ENCODE measurements at regions not wholly inside any gene's neighbourhood (a gene's known extent, or its start where the extent isn't known, plus 50 kb on each side); places are given as distances from the start of the nearest gene placed in this dataset.
"Not testable (repeated sequence)": the region's sequence is repeated elsewhere in the genome, so short reads cannot be mapped to it uniquely, and the experiment has no call there.

DNA sequence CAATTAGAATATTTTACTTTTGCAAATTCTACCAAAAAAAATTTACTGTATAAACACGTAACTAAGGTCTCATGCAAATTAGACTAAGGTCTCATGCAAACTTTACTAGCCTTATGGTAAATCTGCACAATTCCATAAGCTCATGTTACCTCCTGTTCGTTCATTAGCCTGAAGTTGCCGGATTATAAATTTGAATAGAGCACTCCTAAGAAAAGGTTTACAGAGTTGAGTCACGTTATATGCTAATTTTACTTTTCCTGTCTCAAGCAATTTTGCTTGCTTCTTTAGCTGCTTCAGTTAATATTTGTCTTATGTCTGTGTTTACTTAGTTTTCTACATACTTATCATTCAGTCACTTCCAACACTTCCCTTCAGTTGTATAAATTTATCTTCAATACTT, 1434.0 kb upstream of the EYS start:
- no peak for DNase-seq

DNA sequence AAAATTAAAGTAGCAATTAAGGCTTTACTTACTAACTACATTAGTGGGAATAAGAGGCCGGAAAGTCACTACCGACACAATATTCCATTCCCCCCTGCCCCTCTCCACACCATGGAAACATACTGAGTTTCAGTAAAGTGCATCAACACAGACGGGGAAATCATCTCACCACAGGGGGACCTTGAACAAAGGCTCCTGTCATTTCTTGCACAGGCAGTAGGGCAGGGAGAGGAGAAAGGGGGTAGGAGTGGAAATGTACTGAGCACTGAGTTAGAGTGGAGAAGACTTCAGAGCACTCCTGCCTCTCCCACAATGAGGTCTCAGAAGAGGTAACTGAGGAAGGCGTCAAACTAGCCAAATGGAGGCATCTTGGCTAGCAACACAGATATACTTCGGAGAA, 1426.9 kb upstream of the EYS start:
- DNase-seq = no peak

DNA sequence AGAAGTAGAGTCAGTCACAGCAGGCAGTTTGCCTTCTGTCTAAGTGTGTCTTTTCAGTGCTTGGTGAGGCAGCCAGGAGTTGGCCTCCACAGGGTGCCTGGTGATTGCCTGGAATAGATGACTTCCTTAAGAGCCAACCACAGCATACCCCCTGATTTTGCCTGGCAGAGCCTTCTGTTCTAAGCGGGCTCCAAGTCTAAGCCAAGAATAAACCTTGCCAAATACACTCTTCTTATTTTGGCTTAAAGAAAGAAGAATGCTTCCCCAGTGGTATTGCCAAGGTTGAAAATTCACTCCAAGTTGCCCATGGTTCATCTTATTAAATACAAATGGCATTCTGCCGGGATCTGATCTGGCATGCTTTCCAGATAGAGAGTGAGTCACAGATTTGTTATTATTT, 1424.8 kb upstream of the EYS start:
- no peak for DNase-seq

DNA sequence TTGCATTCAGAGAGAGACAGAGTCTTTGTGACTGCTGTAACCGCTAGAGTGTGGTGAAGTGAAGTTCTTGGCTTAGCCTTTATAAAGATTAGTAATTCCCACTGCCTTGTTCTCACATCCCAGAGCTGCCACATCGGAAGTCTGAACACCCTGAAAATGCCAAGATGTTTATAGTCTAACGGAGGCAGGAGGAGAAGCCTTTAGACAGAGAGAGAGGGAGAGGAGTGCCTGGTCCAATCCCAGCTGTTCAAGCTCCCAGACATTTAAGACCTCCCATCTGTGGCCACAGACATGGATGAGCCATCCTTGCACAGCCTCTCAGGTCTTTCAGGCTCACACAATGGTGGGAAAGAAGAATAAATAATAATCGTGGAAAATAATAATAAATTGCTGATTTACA, 1422.8 kb upstream of the EYS start:
- DNase-seq = no peak

DNA sequence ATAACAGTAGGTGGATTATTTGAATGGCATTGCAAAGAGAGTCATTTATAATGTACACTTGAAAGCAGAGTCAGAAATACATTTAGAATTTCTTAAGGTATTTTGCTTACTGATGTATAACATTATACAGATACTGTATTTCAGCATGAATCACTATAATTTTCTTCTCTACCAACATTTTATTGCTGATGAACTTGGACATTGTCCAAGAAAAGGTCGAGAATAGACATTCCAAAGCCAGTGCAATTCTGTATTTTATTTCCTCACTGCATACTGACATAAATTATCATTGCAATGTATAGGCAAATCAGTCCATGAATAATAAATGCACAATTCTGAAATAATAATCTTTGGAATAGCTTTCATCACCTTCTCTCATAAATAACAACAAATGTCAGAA, 1420.0 kb upstream of the EYS start:
- DNase-seq = no peak

DNA sequence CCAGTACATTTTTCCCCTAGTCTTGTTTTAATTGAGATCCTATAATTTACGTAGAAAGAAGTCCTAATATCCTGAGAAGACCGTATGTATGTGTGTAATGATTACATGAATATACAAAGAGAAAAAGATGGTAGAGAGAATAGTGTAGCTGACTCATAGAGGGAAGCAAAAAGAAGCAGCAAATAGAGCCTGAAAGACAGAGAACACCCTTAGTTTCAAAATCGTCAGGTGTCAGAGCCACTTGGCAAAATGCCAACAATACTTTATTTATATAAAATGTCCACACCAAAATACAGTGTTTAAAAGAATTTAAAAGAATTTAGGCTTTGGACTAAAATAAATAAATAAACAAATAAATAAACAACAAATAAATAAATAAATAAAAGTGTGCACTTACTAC, 1414.1 kb upstream of the EYS start:
- DNase-seq = no peak

DNA sequence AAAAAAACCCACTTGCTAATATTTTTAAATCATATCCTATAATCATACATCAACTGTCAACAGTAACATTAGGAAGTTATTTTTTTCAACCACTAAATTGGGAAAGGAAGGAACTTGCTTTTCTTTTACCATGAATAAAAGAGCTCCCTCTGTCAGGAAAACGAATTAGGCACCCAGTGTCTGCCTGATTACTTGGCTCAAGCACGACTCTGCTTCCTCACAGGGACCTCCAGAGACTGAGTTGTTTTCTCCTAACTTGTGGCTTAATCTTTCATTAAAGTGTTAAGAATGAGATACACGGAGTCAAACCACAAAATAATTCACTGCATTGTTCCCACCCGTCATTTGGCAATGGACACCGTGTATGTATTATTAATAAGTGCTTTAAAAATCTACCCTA, 1405.1 kb upstream of the EYS start:
- no peak for DNase-seq

DNA sequence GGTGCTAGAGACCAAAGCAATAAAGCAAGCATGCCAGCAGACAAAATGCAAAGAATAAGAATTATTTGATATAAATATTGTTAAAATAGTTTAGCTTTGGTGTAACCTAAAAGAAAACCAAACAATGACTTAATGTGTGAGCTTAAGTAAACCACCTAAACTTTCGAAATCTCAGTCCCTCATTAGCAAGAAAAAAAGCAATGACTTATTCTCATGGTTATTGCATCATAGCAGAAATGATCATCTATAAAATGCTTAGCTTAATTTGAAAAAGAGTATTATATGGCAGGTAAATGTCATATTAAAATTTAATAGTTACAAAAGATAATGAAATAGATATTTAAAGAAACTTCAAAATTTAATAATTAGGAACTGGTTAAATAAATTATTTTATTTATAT, 1395.7 kb upstream of the EYS start:
- DNase-seq = no peak

DNA sequence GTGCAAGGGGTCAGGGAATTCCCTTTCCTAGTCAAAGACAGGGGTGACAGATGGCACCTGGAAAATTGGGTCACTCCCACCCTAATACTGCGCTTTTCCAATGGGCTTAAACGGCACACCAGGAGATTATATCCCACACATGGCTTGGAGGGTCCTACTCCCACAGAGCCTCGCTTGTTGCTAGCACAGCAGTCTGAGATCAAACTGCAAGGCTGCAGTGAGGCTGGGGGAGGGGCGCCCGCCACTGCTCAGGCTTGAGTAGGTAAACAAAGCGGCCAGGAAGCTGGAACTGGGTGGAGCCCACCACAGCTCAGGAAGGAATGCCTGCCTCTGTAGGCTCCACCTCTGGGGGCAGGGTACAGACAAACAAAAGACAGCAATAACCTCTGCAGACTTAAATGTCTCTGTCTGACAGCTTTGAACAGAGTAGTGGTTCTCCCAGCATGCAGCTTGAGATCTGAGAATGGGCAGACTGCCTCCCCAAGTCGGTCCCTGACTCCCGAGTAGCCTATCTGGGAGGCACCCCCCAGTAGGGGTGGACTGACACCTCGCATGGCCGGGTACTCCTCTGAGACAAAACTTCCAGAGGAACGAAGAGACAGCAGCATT, 1388.7 kb upstream of the EYS start:
- not testable (repeated sequence) for DNase-seq

DNA sequence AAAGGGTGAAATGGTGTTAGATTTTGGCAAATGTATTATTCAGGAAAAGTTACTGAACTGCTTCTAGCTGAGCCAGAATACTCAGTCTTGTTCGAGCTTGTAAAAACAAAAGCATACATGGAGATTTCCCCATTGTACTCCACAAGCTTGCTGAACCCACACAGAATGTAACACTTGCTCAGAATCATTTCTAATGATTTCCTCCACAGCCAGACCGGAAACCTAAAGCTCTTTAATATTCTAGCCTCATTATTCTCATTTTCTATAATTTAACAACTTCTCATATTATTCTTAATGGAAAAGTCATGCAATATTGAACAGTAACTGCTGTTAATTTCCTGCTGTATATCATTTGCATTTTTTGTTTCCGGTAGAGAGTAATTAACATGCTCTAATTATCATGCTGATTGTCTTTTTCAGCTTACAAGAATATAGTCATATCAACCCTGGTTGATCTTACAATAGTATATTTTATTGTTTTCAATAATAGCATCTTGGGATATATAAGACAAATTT, 1387.5 kb upstream of the EYS start:
- DNase-seq = no peak

DNA sequence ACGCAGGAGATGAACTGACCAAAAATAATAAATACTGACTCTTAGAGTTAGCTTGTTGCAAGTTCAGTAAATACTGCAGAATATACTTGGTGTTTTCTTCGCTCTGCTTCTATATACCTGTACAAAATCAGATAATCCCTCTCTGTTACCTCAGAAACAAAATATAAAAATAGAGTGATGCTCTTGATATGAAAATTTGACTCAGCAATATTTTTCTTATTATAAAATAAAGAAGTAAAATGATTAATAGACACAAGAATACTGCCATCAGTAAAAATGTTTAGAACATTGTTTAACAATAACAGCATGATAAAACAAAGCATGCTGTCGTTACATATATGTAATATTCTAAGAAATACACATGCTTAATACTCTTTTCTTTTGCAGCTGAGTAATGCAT, 1366.9 kb upstream of the EYS start:
- DNase-seq = no peak

DNA sequence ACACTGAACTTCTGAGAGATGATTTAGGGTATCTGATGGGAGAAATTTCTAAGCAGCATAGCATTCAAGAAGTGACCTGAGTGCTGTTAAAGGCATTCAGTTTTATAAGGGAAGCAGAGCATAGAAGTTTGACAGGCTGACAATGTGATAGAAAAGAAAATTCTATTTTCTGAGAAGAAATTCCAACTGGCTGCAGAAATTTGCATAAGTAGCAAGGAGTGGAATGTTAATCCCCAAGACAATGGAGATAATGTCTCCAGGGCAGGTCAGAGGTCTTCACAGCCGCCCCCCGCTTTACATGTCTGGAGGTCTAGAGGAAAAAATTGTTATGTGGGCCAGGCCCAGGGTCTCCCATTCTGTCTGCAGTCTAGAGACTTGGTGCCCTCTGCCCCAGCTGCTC, 1361.8 kb upstream of the EYS start:
- no peak for DNase-seq

DNA sequence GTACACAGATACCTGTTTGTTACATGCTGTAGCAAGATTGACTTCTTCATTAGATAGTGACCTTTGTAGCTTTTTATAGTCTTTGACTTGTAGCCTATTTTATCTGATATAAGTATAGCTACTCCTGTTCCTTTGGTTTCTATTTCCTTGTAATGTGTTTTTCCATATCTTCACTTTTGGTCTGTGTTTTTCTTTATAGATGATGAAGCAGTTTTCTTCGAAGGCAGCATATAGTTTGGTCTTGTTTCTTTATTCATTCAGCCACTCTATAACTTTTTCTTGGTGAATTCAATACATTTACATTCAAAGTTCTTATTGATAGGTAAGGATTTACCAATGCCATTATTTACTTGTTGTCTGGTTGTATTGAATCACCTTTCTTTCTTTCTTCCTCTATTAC, 1357.3 kb upstream of the EYS start:
- no peak for DNase-seq

DNA sequence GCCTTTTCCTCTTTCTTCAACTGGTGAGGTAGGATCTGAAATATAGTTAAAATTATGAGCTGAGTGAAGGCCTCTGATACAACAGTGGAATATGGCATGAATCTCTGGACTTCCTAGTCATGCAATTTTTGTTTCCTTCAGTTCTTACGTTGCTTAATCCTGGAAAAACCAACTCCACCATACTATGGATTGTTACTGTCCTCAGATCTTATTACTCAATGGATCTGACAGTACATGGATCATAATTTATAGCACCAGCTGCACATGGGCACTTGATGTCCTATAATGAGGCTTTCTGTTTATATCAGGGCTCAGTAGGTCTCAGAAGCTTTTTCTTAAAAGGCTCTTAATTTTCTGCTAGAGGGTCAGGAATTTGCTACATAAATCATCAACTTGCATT, 1341.0 kb upstream of the EYS start:
- no peak for DNase-seq

DNA sequence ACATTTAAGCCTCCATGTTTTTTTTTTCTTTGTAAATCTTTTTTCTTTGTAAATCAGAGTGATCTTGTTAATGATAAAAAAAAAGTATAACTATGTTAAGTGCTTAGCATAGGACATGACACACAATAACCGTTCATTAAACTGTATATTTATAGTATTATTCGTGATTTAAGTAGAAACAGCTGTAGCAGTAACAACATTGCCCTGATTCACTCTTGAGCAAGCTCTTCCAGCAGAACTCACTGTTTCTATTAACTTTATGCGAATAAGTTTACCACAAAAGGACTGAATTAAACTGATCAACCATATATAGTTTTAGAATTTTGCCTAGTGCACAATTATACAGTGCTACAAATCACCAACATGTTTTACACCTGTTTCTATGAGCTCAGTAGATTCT, 1338.0 kb upstream of the EYS start:
- DNase-seq = no peak

DNA sequence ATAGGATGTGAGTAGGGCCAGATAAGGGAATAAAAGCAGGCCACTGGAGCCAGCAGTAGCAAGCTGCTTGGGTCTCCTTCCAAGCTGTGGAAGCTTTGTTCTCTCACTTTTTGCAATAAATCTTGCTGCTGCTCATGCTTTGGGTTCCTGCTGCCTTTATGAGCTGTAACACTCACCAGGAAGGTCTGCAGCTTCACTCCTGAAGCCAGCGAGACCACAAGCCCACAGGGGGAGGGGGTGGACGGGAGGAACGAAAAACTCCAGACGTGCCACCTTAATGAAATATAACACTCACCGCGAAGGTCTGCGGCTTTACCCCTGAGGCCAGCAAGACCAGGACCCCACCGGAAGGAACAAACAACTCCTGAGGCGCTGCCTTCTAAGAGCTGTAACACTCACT, 1324.4 kb upstream of the EYS start:
- DNase-seq = no peak

DNA sequence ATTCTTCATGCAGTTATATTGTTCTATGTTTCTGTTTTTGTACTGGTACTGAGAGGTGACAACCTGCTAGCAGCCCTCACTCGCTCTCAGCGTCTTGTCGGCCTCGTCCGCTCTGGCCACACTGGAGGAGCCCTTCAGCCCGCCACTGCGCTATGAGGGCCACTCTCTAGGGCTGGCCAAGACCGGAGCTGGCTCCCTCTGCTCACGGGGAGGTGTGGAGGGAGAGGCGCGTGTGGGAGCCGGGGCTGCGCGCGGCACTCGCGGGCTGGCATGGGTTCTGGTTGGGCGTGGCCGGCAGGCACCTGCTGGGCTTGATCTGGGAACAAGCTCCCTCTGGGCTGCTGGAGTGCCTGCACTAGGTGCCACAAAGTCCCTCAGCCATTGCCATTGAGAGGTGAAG, 1323.8 kb upstream of the EYS start:
- DNase-seq = no peak

DNA sequence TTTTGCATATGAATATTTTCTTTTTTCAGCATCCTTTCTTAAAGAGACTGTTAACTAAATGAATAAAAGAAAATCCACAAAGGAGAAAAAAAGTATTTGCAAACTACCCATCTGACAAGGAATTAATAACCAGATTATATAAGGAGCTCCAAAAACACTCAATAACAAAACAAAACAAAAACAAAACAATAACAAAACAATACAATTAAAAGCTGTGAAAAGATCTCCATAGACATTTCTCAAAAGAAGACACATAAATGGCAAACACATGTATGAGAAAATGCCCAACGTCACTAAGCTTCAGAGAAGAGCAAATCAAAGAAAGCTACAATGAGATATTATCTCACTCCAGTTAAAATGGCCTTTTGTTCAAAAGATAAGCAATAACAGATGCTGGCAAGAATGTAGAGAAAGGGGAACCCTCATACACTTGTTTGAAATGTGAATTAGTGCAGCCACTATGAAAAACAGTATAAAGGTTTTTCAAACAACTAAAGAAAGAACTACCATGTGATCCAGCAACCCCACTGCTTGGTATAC, 1310.0 kb upstream of the EYS start:
- DNase-seq = no peak

DNA sequence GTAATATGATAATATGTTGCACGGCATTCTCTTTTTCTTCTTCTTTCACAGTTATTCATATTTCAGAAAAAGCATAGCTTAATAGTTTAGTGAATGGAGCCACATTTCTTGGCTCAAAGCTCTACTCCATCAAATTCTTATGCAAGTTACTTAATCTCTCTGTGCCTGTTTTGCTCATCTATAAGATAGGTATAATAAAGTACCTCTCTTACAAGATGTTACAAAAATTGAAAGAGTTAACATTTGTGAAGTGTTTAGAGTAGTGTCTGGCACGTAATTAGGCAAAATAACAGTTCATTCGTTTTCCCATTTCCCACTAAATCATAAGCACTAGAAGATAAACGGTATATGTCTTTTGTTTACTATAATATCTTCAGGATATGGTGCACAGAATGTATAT, 1304.4 kb upstream of the EYS start:
- DNase-seq = no peak

DNA sequence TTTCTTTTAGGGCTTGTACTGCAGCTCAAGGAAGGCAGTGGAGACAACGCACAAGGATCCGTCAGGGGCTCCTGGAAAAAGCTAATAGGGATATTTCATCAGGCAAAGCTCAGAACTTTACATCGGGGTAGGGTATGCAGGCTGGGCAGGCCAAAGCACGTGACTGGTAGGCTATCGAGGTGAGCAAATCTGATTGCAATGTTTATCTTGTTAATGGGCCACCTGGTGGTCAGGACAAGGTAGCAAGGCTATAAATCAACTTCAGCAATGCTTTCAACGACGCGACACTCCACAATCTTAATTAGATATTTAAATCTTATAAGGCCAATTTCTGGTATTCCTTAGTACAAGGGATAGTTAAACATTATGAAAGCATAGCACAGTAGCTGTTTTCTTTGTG, 1302.8 kb upstream of the EYS start:
- no peak for DNase-seq

DNA sequence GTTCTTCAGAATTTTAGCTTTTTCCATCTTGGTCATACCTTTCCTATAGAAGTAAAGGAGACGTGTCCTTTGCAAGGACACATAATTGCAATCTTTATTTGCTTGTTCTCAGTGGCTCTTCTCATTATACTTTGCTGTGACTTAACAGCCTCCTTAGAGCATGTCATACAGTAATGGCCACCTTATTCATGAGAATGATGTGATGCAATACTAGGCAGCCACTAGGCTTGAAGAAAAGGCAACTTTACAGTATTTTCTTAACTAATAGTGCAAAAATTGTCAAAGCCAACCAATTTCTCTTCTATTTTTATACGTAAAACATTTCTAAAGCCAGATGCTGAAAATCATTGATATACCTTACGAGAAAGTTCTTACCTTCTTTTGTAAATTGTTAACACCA, 1296.8 kb upstream of the EYS start:
- DNase-seq = no peak

DNA sequence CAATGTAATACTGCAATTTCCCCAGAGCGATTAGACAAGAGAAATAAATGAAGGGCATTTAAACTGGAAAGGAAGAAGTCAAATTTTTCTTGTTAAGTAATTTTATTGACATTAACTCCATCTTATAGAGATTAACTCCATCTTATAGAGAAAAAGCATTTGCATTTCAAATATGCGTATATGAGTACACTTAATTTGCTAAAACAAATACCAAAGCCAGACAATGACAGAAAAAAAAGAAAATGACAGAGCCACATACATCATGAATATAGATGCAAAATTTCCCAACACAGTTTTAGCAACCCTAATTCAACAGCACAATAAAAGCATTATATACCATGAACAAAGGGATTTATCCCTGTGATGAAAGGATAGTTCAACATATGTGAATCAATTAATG, 1293.1 kb upstream of the EYS start:
- DNase-seq = no peak

DNA sequence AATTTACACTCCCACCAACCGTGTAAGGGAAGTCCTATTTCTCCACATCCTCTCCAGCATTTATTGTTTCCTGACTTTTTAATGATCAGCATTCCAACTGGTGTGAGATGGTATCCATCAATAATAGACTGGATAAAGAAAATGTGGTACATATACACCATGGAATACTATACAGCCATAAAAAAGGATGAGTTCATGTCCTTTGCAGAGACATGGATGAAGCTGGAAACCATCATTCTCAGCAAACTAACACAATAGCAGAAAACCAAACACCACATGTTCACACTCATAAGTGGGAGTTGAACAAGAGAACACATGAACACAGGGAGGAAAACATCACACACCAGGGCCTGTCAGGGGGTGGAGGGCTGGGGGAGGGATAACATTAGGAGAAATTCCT, 1290.6 kb upstream of the EYS start:
- DNase-seq = not testable (repeated sequence)

DNA sequence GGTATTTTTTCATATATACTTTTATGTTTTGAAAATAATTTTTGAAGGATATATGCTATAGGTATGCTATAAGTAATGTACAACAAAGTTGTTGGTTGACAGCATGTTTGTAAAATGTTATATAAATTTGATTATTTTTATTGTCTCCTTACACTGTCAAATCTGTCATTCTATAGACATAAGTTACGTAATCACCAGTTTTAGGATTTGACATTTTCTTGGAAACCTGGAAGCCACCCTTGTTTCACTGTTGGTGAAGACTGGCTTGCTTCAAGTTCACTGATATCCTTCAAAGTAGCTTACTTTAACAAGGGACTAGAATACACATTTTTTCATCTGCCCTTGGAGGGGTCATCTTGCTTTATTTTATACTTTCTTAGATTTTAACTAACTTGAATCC, 1288.6 kb upstream of the EYS start:
- DNase-seq = no peak

DNA sequence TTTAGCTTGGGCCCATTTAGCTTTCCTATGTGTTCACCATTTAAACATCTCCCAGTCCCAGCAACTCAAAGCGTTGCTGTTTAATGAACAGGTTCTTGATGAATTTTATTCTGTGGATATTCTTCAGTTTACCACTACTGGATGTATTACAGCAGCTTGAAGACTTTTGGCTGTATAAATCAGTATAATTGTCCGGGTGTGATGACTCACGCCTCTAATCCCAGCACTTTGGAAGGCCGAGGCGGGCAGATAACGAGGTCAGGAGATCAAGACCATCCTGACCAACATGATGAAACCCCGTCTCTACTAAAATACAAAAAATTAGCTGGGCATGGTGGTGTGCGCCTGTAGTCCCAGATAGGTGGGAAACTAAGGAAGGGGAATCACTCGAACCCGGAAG, 1286.7 kb upstream of the EYS start:
- DNase-seq = not testable (repeated sequence)

DNA sequence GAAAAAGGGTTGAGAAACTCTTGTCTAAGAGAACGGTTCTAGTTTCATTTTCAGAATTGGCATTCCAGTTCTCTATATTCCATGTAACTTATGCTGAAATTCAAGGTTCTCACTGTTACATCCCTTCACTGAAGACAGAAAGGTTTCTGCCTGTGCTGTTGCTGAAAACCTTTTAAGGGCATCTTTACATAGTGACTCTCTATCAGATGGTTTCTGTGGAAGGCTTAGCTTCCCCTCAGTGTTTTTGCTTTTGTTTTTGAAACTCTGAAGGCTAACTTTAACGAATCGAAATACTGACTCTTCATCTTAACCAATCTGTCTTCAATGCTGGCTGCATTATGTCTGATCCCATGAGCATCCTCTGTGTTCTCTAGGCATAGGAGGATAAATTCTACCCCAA, 1286.2 kb upstream of the EYS start:
- no peak for DNase-seq

All from CD4-positive, alpha-beta T cell treated with Interleukin-12 subunit alpha and Interleukin-12 subunit beta, for 1 hour (primary cell).